Panc1 (cell line): ENCODE measurements at regions not wholly inside any gene's neighbourhood (a gene's known extent, or its start where the extent isn't known, plus 50 kb on each side); places are given as distances from the start of the nearest gene placed in this dataset.

Experiments used
- ATAC-seq: fragments of 200-7000 bp; cut with Tn5 transposase; 2 replicates; pipeline ENCODE4 v1.9.1; 2020; ENCODE audit warnings: mild to moderate bottlenecking, moderate library complexity
- BruUV-seq: library from RNA; stranded (reverse); fragments of 400-500 nt; replicated peaks from 2 replicates; lab custom pipeline; 2021; lab: Mats Ljungman, UMichigan
- CTCF ChIA-PET: fragments of 300-600 bp; sonication (Branson Sonifier 250); formaldehyde crosslinking; loops from one replicate; lab custom pipeline; 2022; ENCODE audit warnings: antibody characterized with exemption; lab: Charles Lee
- POLR2A ChIA-PET: fragments of 300-600 bp; sonication (Branson Sonifier 250); formaldehyde crosslinking; loops from one replicate; lab custom pipeline; 2022; ENCODE audit warnings: antibody characterized with exemption; lab: Charles Lee
- DNase-seq: peaks from one replicate; pipeline ENCODE4 v3.0.0-alpha.2; 2010; ENCODE audit warnings: low read depth, low spot score
- H3K27ac ChIP-seq: 2 replicates; pipeline ENCODE4 v1.5.1; 2011; ENCODE audit warnings: mild to moderate bottlenecking, low read length, inconsistent platforms
- H3K27me3 ChIP-seq: fragments of 200-500 bp; sonication (Bioruptor generic); 2 replicates; pipeline ENCODE4 v1.6.0; 2014; ENCODE audit warnings: low read length, inconsistent platforms; ENCODE audit not compliant: control insufficient read depth, insufficient read depth
- H3K36me3 ChIP-seq: fragments of 200-500 bp; sonication (Bioruptor generic); 2 replicates; pipeline ENCODE4 v1.5.1; 2014; ENCODE audit warnings: inconsistent platforms, mild to moderate bottlenecking, low read length, moderate library complexity; ENCODE audit not compliant: control insufficient read depth, insufficient read depth
- H3K4me1 ChIP-seq: 2 replicates; pipeline ENCODE4 v1.5.1; 2011; ENCODE audit warnings: inconsistent platforms, mild to moderate bottlenecking, low read length, moderate library complexity; ENCODE audit not compliant: control insufficient read depth, insufficient read depth
- H3K4me3 ChIP-seq, 2 experiments: 2 replicates each; pipeline ENCODE4 v1.5.1; 2011 to 2012; ENCODE audit warnings: low read depth in 2 of 2, low read length in 2 of 2, mild to moderate bottlenecking in 2 of 2, inconsistent platforms in 1 of 2, moderate library complexity in 1 of 2
- H3K9me3 ChIP-seq: fragments of 200-500 bp; sonication (Bioruptor generic); 2 replicates; pipeline ENCODE4 v1.5.1; 2014; ENCODE audit warnings: low read depth, mild to moderate bottlenecking, inconsistent platforms, low read length, moderate library complexity; ENCODE audit not compliant: control insufficient read depth, insufficient read depth
- POLR2AphosphoS5 ChIP-seq: IDR thresholded peaks from 2 replicates; pipeline ENCODE4 v1.6.1; 2012; ENCODE audit warnings: mild to moderate bottlenecking, low read depth, low read length, moderate library complexity
- SIN3A ChIP-seq: IDR thresholded peaks from 2 replicates; pipeline ENCODE4 v1.6.1; 2012; ENCODE audit warnings: low read depth, mild to moderate bottlenecking, low read length, moderate library complexity, borderline replicate concordance; ENCODE audit not compliant: insufficient read depth
- TCF7L2 ChIP-seq: IDR thresholded peaks from 2 replicates; pipeline ENCODE4 v1.6.1; 2011; ENCODE audit warnings: mild to moderate bottlenecking, low read depth, low read length, inconsistent platforms
- in situ Hi-C: cut with HindIII; loops from 2 replicates; pipeline ENCODE4 v1.10.0; 2016; ENCODE audit warnings: low sequenced_read_pairs, low pct_unique_long_range_greater_than_20kb
- intact Hi-C: fragments of 100-400 bp; cut with micrococcal nuclease; formaldehyde crosslinking; loops from one replicate; pipeline ENCODE4 v1.10.0; 2022; ENCODE audit not compliant: unreplicated experiment
- TF ChIP-seq, protein P1 (sequence below), 2 experiments: IDR thresholded peaks; 2 replicates each; pipeline ENCODE4 v1.6.1; 2011 to 2012; ENCODE audit warnings: low read depth in 2 of 2, control low read depth in 1 of 2, low read length in 1 of 2, mild to moderate bottlenecking in 1 of 2, moderate library complexity in 1 of 2; ENCODE audit not compliant: insufficient read depth in 1 of 2
- TF ChIP-seq, protein P2 (sequence below): fragments of 450-650 bp; IDR thresholded peaks from 2 replicates; pipeline ENCODE4 v1.5.1; 2017; ENCODE audit warnings: mild to moderate bottlenecking

DNA sequence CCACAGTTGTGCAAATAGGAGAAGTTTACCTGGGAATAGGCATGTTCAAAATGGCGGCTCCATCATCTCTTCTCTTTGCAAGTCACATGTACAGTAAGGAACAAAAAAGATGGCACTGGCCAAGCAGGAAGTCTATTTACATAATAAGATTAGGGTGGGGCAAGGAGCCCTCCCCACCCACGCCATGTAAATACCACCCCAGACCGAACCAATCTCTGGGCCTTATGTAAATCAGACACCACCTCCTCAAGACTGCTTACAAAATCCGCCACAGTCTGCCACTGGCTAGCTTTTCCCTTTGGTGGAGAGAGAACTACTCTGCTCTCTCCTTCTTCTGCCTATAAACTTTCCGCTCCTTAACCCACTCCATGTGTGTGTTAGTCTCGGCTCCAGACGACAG, 1496.3 kb downstream of the REEP3 start:
- H3K4me3 ChIP-seq: no peak overlapping the region
- no peak for ATAC-seq
- in situ Hi-C loops (no loop called here), intact Hi-C loops (no loop called here)
- H3K36me3 ChIP-seq: no peaks in the 10 kb centered on the region
- DNase-seq: no peak
- BruUV-seq: no TSS peak
- no peak overlapping the region for H3K27ac ChIP-seq
- TF ChIP-seq POLR2AphosphoS5 (no peak), TCF7L2 (no peak), SIN3A (no peak)
- TF ChIP-seq, protein P1, sequence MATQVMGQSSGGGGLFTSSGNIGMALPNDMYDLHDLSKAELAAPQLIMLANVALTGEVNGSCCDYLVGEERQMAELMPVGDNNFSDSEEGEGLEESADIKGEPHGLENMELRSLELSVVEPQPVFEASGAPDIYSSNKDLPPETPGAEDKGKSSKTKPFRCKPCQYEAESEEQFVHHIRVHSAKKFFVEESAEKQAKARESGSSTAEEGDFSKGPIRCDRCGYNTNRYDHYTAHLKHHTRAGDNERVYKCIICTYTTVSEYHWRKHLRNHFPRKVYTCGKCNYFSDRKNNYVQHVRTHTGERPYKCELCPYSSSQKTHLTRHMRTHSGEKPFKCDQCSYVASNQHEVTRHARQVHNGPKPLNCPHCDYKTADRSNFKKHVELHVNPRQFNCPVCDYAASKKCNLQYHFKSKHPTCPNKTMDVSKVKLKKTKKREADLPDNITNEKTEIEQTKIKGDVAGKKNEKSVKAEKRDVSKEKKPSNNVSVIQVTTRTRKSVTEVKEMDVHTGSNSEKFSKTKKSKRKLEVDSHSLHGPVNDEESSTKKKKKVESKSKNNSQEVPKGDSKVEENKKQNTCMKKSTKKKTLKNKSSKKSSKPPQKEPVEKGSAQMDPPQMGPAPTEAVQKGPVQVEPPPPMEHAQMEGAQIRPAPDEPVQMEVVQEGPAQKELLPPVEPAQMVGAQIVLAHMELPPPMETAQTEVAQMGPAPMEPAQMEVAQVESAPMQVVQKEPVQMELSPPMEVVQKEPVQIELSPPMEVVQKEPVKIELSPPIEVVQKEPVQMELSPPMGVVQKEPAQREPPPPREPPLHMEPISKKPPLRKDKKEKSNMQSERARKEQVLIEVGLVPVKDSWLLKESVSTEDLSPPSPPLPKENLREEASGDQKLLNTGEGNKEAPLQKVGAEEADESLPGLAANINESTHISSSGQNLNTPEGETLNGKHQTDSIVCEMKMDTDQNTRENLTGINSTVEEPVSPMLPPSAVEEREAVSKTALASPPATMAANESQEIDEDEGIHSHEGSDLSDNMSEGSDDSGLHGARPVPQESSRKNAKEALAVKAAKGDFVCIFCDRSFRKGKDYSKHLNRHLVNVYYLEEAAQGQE (IDR thresholded peaks at IDR 0.05; ENCODE audit: insufficient read depth in 1 of 2, low read depth in 2 of 2, low read length in 1 of 2): no peak
- TF ChIP-seq, protein P2, sequence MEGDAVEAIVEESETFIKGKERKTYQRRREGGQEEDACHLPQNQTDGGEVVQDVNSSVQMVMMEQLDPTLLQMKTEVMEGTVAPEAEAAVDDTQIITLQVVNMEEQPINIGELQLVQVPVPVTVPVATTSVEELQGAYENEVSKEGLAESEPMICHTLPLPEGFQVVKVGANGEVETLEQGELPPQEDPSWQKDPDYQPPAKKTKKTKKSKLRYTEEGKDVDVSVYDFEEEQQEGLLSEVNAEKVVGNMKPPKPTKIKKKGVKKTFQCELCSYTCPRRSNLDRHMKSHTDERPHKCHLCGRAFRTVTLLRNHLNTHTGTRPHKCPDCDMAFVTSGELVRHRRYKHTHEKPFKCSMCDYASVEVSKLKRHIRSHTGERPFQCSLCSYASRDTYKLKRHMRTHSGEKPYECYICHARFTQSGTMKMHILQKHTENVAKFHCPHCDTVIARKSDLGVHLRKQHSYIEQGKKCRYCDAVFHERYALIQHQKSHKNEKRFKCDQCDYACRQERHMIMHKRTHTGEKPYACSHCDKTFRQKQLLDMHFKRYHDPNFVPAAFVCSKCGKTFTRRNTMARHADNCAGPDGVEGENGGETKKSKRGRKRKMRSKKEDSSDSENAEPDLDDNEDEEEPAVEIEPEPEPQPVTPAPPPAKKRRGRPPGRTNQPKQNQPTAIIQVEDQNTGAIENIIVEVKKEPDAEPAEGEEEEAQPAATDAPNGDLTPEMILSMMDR: no peak
- no peaks in the 10 kb centered on the region; the same call in 1 of the 2 replicates for H3K4me1 ChIP-seq
- ChIA-PET CTCF (no interaction called here), POLR2A (no interaction called here)
- H3K27me3 ChIP-seq: no peaks in the 10 kb centered on the region
- H3K9me3 ChIP-seq: no peaks in the 10 kb centered on the region; the same call in 1 of the 2 replicates

DNA sequence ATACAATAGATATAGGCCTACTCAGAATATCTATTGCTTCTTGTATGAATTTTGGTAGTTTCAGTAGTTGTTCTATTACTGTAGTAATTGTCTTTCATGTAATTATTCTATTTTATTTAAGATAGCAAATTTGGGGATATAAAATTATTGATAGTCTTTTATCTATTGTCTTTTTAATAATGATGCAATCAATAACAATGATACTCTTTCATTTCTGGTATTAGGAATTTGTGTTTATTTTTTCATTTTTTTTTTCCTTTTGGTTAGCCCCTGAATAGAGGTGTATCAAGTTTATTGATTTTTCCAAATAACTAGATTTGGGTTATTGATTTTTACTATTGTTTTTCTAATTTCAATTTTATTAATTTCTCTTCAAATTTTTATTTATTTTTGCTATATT, 1503.7 kb downstream of the REEP3 start:
- intact Hi-C loops (no loop called here), in situ Hi-C loops (no loop called here)
- H3K9me3 ChIP-seq: no peaks in the 10 kb centered on the region
- H3K27ac ChIP-seq: no peak overlapping the region
- DNase-seq (no peak), ATAC-seq (no peak)
- TF ChIP-seq TCF7L2 (no peak), SIN3A (no peak), POLR2AphosphoS5 (no peak)
- TF ChIP-seq, protein P1 (IDR thresholded peaks at IDR 0.05; ENCODE audit: insufficient read depth in 1 of 2, low read depth in 2 of 2, low read length in 1 of 2): no peak
- TF ChIP-seq, protein P2: no peak
- H3K27me3 ChIP-seq: no peaks in the 10 kb centered on the region
- H3K4me3 ChIP-seq: no peak overlapping the region
- no TSS peak for BruUV-seq
- ChIA-PET CTCF (no interaction called here), POLR2A (no interaction called here)
- no peaks in the 10 kb centered on the region for H3K4me1 ChIP-seq
- H3K36me3 ChIP-seq: no peaks in the 10 kb centered on the region
